HG03108 (cell line): ENCODE measurements at regions not wholly inside any gene's neighbourhood (a gene's known extent, or its start where the extent isn't known, plus 50 kb on each side); places are given as distances from the start of the nearest gene placed in this dataset.
A peak's percentile ranks its signal among the peaks of the same experiment; 100 is the strongest.

Experiments
- ATAC-seq: cut with Tn5 transposase; IDR thresholded peaks from one replicate; pipeline ENCODE4 v1.9.1; 2021; ENCODE audit warnings: moderate library complexity; ENCODE audit not compliant: unreplicated experiment

- ATAC-seq, result no peak
Measured at GRCh38 chr18:25815659-25816058, 274.8 kb downstream of the SS18 start.

- ATAC-seq, result peak; percentile 90
Measured at GRCh38 chr18:25814841-25815458, 275.5 kb downstream of the SS18 start.

GRCh38 chr18:25813110-25813509 is 277.3 kb downstream of the SS18 start:
- ATAC-seq, result no peak

- ATAC-seq, result no peak
Measured at GRCh38 chr18:25810736-25811135, 279.7 kb downstream of the SS18 start.

- no peak for ATAC-seq
Measured at GRCh38 chr18:25805939-25806338, 284.5 kb downstream of the SS18 start.

GRCh38 chr18:25805323-25805722 is 285.1 kb downstream of the SS18 start:
- ATAC-seq, result no peak

- ATAC-seq, result no peak
Measured at GRCh38 chr18:25799231-25799630, 291.2 kb downstream of the SS18 start.

- no peak for ATAC-seq
Measured at GRCh38 chr18:25798046-25798445, 292.4 kb downstream of the SS18 start.

GRCh38 chr18:25795213-25795612 is 295.2 kb downstream of the SS18 start:
- ATAC-seq, result no peak

GRCh38 chr18:25787276-25787675 is 303.1 kb downstream of the SS18 start:
- ATAC-seq, result no peak

DNA sequence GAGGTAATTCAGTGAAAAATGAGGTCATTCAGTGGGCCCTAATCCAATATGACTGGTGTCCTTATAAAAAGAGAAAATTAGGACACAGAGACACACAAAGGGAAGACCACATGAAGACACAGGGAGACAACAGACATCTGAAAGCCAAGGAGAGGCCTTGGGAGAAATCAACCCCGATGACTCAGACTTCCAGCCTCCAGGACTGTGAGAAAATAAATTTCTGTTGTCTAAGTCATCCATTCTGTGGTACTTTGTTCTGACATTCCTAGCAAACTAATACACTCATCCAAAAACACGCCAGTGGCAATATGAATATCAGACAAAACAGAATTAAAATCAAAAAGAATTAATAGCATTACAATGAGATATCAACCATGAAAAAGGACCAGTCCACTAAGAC is 303.7 kb downstream of the SS18 start:
- no peak for ATAC-seq

DNA sequence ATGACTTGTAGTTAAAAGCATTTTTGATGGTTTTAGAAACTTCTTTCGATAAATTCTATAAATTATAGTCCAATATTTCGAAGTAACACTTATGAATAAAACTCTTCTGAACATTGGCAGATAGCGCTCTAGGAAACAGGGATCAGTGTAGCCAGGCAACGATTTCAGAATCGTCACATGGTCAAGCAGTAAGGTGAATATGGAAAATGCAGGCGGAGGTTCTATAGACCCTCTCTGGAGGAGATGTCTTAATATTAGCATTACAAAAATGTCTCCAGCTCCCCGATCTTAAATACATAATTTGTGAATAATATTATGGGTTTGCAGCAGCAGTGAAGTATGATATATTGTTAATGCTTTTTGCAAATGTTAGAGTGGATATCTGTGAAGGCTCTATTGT is 310.3 kb downstream of the SS18 start:
- ATAC-seq, result no peak

DNA sequence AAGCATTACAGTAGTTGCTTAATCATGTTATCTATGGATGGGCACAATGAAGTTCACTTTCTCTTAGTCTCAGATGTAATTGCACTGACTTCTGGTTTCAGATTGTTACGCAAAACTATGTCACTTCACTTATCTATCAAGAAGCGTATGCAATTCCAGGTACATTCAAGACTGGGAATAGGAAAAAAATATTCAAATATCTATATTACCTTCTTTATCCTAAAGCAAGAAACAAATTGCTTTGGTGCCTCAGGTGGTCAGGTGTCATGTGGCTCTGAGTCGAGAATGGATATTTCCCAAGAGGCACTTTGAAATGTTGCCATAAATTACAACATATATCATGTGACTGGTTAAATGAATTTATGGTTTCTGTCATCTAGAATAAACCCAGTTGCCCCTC is 318.6 kb downstream of the SS18 start:
- ATAC-seq, result no peak

GRCh38 chr18:25764777-25765176 is 325.6 kb downstream of the SS18 start:
- no peak for ATAC-seq

- no peak for ATAC-seq
Measured at GRCh38 chr18:25759111-25759510, 331.3 kb downstream of the SS18 start.

DNA sequence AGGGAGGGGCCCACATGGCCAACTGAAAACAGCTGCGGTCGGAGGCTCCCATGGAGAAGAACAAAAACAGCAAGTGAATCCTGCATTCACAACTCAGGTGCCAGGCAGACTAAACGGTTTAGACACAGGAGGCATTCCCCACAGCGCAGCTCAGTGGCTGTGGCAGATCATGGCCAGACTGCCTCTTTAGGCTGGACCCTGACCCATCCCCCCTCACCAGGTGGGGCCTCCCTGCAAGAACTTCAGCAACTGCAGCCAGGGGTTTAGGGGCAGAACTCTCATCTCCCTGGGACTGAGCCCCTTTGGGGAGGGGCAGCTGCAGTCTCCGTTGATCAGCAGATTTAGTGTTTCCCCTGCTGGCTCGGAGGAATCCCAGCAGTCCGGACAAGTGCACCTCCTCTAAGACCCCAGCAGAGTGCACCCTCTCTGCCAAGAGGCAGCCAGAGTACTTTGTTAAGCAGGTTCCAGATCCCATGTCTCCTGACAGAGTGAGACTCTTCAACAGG is 346.7 kb downstream of the SS18 start:
- no peak for ATAC-seq

GRCh38 chr18:25739376-25739775 is 351.0 kb downstream of the SS18 start:
- no peak for ATAC-seq

GRCh38 chr18:25737710-25738311 is 352.6 kb downstream of the SS18 start:
- no peak for ATAC-seq

DNA sequence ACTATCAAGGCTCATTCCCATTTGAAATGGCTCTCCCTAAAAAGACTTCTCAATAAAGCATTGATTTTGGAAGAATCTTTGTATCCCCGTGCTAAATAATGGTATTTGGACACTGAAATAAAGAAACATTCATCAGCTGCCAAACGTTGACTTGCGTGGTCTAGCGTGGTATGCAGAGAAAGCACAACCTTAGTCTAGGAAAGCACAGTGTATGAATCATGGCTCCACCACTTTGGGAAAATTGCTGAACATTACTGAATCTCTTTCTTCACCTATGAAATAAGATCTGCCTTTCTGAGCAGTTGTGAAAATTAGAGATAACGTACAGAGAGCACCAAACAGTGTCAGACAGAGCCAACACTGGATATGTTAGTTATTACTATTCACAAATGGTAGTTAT is 353.9 kb downstream of the SS18 start:
- no peak for ATAC-seq

DNA sequence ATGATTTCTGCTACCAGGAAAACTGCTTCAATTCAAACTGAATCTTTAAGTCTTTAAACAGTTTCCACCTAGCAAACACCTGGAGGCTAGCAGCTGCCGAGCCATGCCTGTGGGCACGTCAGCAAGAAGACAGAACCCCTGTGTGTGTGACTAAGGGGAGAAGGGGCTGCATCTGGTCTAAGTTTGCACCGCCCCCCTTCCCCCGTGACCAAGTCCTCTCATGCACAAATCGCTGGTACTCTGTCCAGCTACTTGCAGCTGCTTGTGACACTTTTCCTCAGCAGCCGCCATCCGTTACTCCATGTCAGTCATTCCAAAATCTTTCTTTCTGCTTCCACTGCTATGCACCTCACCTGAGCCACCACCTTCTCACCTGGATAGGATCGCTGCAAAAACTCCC is 355.0 kb downstream of the SS18 start:
- ATAC-seq, result no peak

- ATAC-seq, result no peak
Measured at GRCh38 chr18:25734336-25734735, 356.1 kb downstream of the SS18 start.

DNA sequence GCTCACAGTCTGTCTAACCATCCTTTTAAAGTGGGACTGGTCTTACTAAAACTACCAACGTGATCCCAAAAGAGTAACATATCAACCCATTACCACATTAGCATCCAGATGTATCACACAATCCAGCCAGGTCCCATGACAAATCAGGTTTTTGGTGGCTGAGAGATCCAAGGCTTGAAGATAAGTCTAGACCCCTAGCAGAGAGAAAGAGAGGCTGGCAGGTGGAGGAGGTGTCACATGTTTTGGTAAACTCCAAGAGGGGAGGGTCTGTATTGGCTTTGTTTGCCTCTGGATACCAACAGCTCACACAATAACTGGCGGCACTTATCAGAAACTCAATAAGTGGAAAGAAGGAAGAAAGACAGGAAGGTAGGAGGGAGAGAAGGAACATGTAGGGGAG is 357.6 kb downstream of the SS18 start:
- ATAC-seq, result no peak

DNA sequence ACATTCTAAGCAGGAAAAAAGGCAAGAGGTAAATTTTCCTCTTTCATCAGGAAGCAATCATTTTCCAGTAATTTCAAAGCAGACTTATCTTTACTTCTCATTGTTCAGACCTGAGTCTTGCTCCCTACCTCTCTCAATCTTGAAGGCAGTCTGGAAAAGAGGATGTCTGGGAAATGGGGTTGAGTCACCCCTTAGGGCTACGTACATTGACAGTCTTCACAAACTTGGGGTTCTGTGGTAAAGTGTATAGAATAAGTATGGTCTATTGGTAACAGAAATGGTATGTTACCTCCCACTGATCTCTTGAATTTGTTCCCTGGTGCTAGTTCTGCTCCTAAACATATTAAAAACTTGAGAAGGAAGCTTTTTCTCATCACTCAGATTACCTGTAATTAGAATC is 361.3 kb downstream of the SS18 start:
- ATAC-seq, result no peak
